Stimulated activated naive CD4-positive, alpha-beta T cell (primary cell): ENCODE measurements at regions not wholly inside any gene's neighbourhood (a gene's known extent, or its start where the extent isn't known, plus 50 kb on each side); places are given as distances from the start of the nearest gene placed in this dataset.
A peak's percentile ranks its signal among the peaks of the same experiment; 100 is the strongest.

ENCODE experiments used
- DNase-seq, 6 experiments: peaks; one replicate each; lab custom pipeline; 2025; lab: John Stamatoyannopoulos, UW

- peak in 1 of 6 experiments; percentile 56 for DNase-seq
Measured at GRCh38 chr11:128301756-128302155, 285.6 kb downstream of the ETS1 start.

DNA sequence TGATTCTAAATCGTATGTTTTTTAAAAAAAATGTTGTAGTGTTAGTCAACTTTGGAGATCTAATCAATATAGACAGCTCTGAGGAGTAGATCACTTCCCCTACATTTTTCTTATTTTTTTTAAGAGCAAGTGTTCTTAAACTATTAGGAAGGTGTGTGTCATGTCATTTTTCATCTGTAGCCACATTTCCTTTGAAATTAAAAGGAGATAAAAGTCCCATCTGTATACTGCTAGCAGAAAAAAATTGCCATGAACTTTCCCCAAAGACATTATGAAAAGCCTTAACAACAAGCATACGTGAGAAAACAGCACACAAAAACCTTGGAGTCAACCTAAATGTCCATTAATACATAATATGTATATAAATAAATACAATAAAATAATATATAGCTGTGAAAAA, 286.6 kb downstream of the ETS1 start:
- DNase-seq = peak in 1 of 6 experiments; percentile 39

GRCh38 chr11:128299132-128299726, 288.1 kb downstream of the ETS1 start:
- no peak for DNase-seq

DNA sequence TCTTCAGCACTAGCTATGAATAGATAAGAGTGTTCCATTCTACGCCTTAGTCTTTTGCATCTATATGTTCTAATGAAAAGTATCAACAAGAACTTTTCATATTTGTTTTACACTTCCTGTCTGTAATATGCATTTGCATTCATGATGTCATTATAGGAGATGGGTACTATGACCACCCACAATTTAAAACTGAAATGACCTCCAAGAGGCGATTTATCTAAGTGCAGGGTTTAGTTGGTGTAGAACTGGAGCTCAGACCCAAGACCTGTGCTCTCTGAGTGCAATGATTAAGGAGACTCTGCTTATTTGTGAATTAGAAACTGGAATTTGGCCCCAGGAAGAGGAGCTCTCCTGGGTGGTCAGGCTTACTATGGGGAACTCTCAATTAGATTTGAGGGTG, 289.1 kb downstream of the ETS1 start:
- DNase-seq = no peak

DNA sequence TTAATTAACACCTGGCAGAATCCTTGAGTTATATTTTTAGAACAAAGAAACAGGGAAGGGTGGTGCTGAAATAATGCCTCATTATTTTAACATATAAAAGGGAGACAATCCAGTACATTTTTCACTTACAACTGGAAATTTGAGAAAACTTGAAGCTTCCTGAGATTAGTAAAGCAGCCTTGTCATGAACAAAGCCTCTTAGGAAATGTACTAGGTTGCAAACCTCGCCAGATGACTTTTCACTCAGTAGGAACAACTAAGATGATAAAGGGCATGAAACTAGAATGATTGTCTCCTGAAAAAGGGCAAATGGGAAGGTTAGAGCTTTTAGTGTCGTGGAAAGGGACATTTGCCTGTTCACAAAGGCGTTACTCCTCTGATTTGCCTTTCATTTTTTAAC, 289.6 kb downstream of the ETS1 start:
- no peak for DNase-seq

DNA sequence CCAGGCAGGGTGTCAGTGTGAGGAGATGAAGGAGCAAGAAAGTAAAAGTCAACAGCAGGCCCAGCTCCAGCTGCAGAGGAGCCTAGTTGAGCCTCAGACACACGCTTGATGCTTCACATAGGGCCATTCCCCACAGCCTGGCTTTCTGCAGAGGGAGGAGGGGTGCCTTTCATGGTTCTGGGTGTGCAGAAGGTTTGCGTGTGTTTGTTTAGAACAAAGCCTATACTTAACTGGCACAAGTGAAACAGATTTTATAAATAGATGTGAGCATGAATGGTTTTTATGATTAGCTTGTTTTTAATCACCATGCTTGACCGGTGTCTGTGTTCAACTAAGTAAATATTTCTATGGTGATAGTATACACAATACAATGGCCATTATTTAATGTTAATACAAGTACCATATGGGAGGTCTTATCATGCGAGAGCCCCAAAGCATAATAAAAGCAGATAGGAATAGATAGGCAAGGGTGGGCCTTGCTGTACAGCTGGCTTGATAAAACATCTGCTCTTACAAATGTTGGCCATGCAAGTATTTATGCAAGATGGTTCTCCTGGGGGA, 290.2 kb downstream of the ETS1 start:
- peak; percentile 22 to 46 (median 30) for DNase-seq

DNA sequence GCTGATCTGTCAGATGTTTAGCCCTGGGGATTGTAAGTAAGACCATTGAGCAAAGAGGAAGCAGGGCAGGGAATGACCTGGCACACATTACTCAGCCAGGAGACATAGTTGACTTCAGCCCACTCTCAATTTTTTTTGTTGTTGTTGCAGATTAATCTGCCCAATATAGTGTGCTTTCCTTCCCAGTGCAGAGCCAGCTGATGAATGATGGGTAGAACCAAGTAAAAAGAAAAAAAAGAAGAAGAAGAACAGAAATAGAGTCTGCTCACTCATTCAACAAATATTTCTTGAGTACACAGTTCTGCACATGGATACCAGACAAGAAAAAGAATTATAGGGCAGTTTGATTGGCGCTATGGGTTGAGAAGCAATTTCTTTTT, 292.7 kb downstream of the ETS1 start:
- DNase-seq = no peak

GRCh38 chr11:128294001-128294670, 293.2 kb downstream of the ETS1 start:
- DNase-seq = no peak

GRCh38 chr11:128291835-128292234, 295.5 kb downstream of the ETS1 start:
- DNase-seq = peak; percentile 37 to 82 (median 63)

DNA sequence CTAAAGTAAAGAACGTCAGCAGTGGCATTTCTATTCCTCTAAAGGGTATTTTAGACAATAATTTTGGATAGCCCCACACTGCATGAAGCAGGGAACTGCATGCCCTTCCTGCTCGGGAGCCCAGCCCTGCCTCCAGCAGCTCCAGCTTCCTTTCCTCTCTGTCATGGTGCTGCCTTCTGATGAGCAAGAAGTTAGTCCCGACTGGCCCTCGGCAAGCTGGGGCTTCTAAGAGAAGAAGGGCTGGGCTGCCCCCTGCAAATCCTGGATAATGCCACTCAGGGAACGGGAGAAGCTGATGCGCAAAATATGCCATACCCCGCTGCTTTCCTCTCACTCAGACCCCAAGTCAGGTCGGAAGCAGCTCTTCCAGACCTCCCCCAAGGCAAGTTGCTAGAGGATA, 296.4 kb downstream of the ETS1 start:
- no peak for DNase-seq

GRCh38 chr11:128290106-128290840, 297.1 kb downstream of the ETS1 start:
- peak; percentile 49 to 88 (median 66) for DNase-seq

DNA sequence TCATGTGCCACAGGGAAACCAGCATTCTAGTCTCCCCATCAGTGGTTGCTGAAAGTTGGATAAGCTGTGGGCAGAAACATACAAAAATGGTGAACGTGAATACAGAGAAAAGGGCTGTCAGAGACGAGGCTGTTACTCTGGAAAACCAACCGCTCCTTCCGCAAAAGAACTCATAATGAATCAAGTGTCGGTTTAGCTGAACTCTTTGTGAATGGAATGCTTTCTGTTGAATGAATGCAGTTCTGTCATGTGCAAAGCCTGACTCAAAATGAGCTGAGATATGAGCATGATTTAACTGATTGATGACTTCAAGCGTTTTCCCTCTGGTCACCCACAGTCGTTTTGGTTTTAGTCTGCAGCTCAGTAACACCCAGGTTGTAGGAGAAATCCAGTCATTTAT, 298.3 kb downstream of the ETS1 start:
- DNase-seq = no peak

DNA sequence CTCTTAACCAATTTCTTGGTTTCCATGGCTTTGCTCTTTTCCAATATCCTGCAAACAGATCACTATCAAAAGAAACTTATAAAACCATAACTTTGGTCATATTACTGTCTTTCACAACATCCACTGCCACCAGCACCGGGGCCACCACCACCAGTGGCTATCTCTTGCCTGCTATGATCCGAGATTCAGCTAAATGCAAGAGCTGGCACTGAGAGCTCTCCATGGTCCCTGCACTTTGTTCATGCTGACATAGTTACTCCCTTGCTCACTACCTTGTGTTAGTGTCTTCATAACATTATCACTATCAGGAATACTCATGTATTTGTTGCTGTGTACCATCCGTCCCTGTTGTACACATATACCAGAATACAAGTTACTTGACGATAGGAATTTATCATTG, 299.0 kb downstream of the ETS1 start:
- DNase-seq = no peak

DNA sequence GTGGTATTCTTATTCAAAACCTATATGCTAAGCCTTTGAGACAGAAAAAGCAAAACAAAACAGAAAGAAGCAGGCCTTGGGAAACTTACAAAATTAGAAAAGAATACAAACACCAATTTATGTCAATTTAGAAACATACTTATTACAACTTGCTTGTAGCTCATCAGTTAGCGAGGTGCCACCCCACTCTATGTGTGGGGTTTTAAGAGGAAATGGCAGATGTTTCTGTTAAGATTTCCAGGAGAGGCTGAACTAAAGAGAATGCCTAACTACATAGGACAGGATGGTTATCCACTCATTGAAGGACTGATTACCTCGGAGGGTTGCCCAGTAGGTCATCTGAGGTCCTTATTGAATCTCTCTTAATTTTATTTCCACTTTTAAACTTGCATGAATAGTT, 302.0 kb downstream of the ETS1 start:
- no peak for DNase-seq

- no peak for DNase-seq
Measured at GRCh38 chr11:128284634-128285033, 302.7 kb downstream of the ETS1 start.

DNA sequence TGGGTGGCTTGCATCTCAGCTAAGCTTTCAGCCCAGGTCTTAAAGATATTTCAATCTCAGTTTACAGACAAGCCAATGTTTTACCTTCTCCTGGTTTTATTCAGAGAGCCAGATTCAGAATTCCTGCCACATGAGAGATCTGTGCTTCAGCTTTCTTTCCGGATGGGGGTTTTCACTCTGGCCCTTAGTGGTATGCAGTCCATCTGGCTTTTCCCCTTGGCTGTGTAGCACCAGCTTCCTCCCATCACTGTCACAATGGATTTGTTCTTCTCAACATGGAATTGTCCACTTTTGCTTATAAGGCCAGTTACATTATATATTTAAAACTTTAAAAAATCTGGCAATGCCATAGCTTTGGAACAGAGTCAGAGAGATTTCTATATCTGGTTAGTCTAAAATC, 303.9 kb downstream of the ETS1 start:
- no peak for DNase-seq

DNA sequence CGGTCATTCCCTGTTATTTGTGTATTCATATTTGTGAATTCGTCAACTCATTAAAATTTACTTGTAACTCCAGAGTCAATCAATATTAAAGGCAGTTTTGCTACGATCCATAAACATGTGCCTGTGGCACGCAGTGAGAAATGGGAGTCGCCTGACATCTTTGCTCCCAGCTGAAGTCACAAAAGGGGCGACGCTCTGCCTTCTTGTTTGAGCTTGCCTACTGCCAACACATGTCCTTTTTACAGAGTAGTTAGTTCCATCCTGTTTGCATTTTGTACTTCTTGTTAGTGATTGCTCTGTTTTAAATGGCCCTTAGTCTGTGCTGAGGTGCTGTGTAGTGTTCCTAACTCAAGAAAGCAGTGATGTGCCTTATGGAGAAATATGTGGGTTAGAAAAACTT, 305.3 kb downstream of the ETS1 start:
- no peak for DNase-seq

DNA sequence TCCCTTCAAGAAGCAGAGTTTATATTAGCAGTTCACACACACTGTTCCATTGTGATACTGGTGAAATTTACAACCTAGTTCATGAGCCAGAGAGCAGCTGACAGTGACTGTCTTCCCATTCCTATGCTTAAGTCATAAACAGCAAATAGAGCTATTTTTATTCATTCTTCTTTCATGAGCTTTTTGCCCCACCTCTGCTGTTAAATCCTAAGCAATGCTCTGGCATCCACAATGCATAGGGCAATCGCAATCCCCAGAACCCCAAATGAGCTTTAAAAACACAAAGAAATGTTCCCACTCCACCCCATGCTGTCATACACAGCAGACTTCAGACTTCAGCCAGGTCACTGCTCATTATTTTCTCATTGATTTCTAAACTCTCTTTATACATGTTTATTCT, 307.5 kb downstream of the ETS1 start:
- DNase-seq = no peak

- DNase-seq = no peak
Measured at GRCh38 chr11:128273736-128274135, 313.6 kb downstream of the ETS1 start.

- DNase-seq = peak in 3 of 6 experiments; percentile 17 to 37 (median 27)
Measured at GRCh38 chr11:128271401-128271800, 316.0 kb downstream of the ETS1 start.

GRCh38 chr11:128269466-128269865, 317.9 kb downstream of the ETS1 start:
- no peak for DNase-seq

DNA sequence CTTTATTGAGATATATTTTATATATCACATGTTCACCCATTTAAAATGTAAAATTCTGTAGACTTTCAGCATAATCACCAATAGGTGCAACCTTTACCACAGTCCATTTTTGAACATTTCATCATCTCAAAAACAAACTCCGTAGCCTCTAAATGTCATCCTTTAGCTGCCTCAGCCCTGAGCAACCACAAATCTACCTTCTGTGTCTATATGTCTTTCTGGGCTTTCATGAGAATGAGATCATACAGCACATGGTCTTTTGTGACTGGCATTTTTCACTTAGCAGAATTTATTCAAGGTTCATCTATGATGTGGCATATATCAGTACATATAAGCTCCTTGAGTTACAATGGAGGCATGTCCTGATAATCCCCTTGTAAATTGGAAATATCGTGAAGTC, 320.5 kb downstream of the ETS1 start:
- no peak for DNase-seq
